HG02870 (cell line): ENCODE measurements at regions not wholly inside any gene's neighbourhood (a gene's known extent, or its start where the extent isn't known, plus 50 kb on each side); places are given as distances from the start of the nearest gene placed in this dataset.
"Not testable (repeated sequence)": the region's sequence is repeated elsewhere in the genome, so short reads cannot be mapped to it uniquely, and the experiment has no call there.

Experiments
- ATAC-seq: cut with Tn5 transposase; IDR thresholded peaks from one replicate; pipeline ENCODE4 v1.9.1; 2021; ENCODE audit warnings: mild to moderate bottlenecking, moderate library complexity; ENCODE audit not compliant: unreplicated experiment

GRCh38 chrX:128653524-128654060 lies 601.4 kb upstream of the ACTRT1 start:
- no peak for ATAC-seq

- no peak for ATAC-seq
Measured at GRCh38 chrX:128650326-128650725, 598.1 kb upstream of the ACTRT1 start.

- ATAC-seq: no peak
Measured at GRCh38 chrX:128634754-128635153, 582.6 kb upstream of the ACTRT1 start.

GRCh38 chrX:128623361-128623760 lies 571.2 kb upstream of the ACTRT1 start:
- ATAC-seq: no peak

- no peak for ATAC-seq
Measured at GRCh38 chrX:128622296-128622695, 570.1 kb upstream of the ACTRT1 start.

- ATAC-seq: no peak
Measured at GRCh38 chrX:128619490-128619889, 567.3 kb upstream of the ACTRT1 start.

GRCh38 chrX:128616933-128617332 lies 564.7 kb upstream of the ACTRT1 start:
- ATAC-seq: no peak

GRCh38 chrX:128606817-128607216 lies 554.6 kb upstream of the ACTRT1 start:
- ATAC-seq: not testable (repeated sequence)

GRCh38 chrX:128606357-128606756 lies 554.2 kb upstream of the ACTRT1 start:
- not testable (repeated sequence) for ATAC-seq

GRCh38 chrX:128601706-128602105 lies 549.5 kb upstream of the ACTRT1 start:
- ATAC-seq: no peak

- ATAC-seq: no peak
Measured at GRCh38 chrX:128599632-128600031, 547.4 kb upstream of the ACTRT1 start.

GRCh38 chrX:128582036-128582435 lies 529.8 kb upstream of the ACTRT1 start:
- no peak for ATAC-seq

GRCh38 chrX:128581615-128582014 lies 529.4 kb upstream of the ACTRT1 start:
- ATAC-seq: no peak

GRCh38 chrX:128543114-128543513 lies 490.9 kb upstream of the ACTRT1 start:
- ATAC-seq: no peak

- ATAC-seq: peak; percentile 74
Measured at GRCh38 chrX:128518508-128518907, 466.3 kb upstream of the ACTRT1 start.

GRCh38 chrX:128517691-128518090 lies 465.5 kb upstream of the ACTRT1 start:
- ATAC-seq: no peak

- no peak for ATAC-seq
Measured at GRCh38 chrX:128504496-128504895, 452.3 kb upstream of the ACTRT1 start.

- ATAC-seq: no peak
Measured at GRCh38 chrX:128464116-128464515, 411.9 kb upstream of the ACTRT1 start.

- no peak for ATAC-seq
Measured at GRCh38 chrX:128460835-128461234, 408.6 kb upstream of the ACTRT1 start.

- ATAC-seq: no peak
Measured at GRCh38 chrX:128458888-128459287, 406.7 kb upstream of the ACTRT1 start.

- no peak for ATAC-seq
Measured at GRCh38 chrX:128457674-128458073, 405.5 kb upstream of the ACTRT1 start.

GRCh38 chrX:128439159-128439558 lies 387.0 kb upstream of the ACTRT1 start:
- ATAC-seq: no peak

GRCh38 chrX:128438082-128438481 lies 385.9 kb upstream of the ACTRT1 start:
- ATAC-seq: no peak
